GM19467 (cell line): ENCODE measurements at regions not wholly inside any gene's neighbourhood (a gene's known extent, or its start where the extent isn't known, plus 50 kb on each side); places are given as distances from the start of the nearest gene placed in this dataset.
A peak's percentile ranks its signal among the peaks of the same experiment; 100 is the strongest.
"Not testable (repeated sequence)": the region's sequence is repeated elsewhere in the genome, so short reads cannot be mapped to it uniquely, and the experiment has no call there.

Experiments
- ATAC-seq: cut with Tn5 transposase; IDR thresholded peaks from one replicate; pipeline ENCODE4 v1.9.1; 2021; ENCODE audit warnings: mild to moderate bottlenecking, moderate library complexity; ENCODE audit not compliant: unreplicated experiment

- no peak for ATAC-seq
Observed at GRCh38 chr1:55311979-55312378, 96.8 kb upstream of the USP24 start.

- no peak for ATAC-seq
Observed at GRCh38 chr1:55311057-55311641, 96.0 kb upstream of the USP24 start.

DNA sequence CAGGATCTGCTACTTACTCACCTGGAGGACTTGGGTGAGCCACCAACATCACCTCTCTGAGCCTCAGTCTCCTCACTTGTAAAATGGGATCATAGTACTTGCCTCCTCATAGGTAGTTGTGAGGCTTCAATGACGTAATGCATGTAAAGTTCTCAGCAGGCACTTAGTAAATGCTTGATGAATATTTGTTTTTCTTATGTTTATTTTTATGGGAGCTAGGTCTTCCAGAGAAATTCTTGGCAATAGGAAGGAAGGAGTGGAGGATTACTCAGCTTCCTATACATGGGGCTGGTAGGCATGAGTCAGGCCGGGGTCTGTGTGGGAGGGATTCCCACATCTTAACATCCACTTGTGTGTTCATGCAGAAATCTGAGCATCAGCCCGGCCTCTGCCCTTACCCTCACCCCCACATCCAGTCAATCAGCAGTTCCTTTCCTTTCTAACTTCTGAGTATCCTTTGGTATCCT lies 95.4 kb upstream of the USP24 start:
- ATAC-seq: no peak

GRCh38 chr1:55309786-55310504 lies 94.8 kb upstream of the USP24 start:
- no peak for ATAC-seq

GRCh38 chr1:55309053-55309452 lies 93.9 kb upstream of the USP24 start:
- ATAC-seq: no peak

GRCh38 chr1:55305735-55306134 lies 90.6 kb upstream of the USP24 start:
- ATAC-seq: no peak

- ATAC-seq: no peak
Observed at GRCh38 chr1:55304229-55304740, 89.1 kb upstream of the USP24 start.

GRCh38 chr1:55302972-55303371 lies 87.8 kb upstream of the USP24 start:
- ATAC-seq: no peak

DNA sequence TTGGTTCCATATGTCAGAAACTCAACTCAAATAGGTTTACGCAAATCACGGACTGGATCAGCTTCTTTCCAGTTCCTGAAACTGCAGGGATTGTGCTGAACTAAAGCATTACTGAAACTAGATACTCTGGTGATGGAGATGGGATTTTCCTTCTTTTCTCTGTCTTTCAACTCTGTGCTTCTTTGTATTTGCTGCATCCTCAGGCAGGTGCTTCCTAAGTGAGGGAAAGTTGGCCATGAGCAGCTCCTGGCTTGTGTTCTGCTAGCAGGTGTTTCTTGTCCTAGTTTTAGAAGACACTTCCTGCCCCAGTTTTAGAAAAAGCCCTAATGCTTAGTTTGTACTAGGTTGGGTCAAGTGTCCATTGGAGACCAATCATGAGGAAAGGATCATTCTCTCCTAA lies 86.7 kb upstream of the USP24 start:
- ATAC-seq: no peak

DNA sequence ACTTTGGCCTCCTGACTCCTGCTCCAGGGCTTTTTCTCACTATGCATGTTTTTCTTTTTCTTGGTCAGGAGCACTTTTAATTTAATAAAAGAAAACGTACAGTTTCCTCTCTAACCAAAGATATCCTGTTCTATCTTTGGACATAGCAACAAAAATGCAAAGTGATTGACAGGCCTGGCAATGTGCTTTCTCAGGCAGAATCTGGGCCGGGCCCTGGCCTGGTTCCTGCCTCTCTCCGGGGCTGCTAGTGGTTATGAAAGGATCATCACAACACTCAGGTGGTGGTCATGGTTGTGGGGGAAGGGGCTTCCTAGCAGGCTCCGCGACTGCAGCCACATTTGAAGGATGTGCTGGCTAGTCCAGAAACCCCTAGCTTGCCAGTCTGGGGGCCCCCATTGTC lies 85.8 kb upstream of the USP24 start:
- no peak for ATAC-seq

DNA sequence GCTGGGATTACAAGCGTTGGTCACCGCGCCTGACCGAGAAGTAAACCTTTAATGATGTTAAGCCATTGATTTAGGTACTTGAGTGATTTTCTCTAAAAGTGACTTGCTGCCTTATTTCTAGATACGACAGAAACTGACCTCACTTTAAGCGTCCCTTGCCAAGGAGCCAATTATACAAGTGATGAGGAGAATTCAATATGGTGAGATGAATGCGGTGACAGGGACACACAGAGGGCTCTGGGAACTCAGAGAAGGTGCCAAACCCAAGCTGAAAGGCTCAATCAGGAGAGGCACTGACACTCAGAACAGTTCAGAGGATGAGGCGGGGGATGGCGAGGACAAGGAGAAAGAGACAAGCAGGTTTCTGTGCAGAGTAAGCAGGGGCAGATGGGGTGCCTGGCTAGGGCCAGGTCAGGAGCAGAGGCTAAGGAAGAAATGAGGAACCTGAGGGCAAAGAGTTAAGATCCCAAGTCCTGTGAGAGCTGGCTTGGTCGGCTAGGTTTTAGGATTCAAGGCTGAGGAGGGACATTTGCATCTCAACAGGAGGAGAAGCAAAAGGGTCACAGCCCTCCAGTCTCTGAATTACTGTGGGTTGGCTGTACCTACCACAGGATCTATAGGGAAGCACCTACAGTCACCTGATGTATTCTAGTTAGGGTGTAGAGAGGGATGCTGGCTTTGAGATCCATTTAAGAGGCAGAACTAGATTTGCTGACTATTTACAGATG lies 83.2 kb upstream of the USP24 start:
- no peak for ATAC-seq

- not testable (repeated sequence) for ATAC-seq
Observed at GRCh38 chr1:55296247-55296646, 81.1 kb upstream of the USP24 start.

GRCh38 chr1:55289614-55290013 lies 74.5 kb upstream of the USP24 start:
- ATAC-seq: no peak

DNA sequence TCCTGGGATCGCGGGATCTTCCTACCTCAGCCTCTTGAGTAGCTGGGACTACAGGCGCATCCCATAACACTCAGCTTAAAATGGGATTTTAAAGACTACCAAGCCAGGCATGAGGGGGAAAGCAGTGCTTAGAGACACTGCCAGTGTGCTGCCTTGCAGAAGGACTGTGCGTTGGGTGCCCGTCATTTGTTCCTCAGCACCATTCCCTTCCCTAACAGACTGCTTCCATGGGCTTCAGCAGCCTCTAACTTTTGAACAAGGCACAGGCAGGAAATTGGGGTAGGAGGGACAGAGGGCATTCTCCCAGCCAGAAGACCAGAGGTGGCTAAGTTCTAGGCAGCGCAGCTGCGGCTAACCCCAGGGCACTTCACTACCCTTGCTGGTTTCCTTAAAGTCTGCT lies 73.9 kb upstream of the USP24 start:
- ATAC-seq: no peak

DNA sequence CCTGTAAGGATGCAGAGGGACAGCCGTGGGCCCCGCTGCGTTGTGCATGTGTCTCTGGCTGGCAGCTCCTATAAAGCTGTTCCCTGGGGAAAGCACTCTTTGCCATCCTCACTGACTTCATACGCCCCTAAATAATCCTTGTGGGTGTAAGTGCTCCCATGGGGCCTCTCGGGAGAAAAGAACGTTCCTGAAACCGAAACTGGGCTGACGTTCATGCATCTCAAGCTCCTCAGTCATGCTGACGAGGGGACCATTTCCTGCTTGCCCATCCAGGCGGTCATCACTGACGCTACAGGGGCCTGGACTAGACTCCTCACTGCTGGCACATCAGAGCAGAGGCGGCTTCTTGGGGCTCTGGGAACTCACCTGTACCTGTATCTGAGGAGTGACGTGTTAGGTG lies 73.1 kb upstream of the USP24 start:
- peak; percentile 77 for ATAC-seq

- ATAC-seq: peak; percentile 28
Observed at GRCh38 chr1:55287723-55288122, 72.6 kb upstream of the USP24 start.

- ATAC-seq: no peak
Observed at GRCh38 chr1:55286856-55287602, 71.9 kb upstream of the USP24 start.

DNA sequence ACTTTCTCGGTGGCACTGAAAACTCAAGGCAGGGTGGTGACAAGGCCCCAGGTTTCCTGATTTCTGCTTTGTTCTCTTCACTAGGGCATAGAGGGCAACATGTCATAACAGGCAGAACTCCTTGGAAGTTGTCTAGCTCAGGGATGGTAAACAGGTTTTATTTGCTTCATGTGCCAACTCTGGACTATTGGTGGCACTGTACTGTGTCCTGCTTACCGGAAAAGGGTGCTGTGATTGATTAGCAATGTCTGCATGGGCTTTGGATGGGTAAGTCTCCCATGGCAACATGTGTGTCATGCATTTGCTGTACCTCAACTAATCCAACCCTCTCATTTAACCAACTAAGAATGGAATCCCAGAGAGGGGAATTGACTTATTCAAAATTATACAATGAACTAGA lies 70.7 kb upstream of the USP24 start:
- no peak for ATAC-seq

DNA sequence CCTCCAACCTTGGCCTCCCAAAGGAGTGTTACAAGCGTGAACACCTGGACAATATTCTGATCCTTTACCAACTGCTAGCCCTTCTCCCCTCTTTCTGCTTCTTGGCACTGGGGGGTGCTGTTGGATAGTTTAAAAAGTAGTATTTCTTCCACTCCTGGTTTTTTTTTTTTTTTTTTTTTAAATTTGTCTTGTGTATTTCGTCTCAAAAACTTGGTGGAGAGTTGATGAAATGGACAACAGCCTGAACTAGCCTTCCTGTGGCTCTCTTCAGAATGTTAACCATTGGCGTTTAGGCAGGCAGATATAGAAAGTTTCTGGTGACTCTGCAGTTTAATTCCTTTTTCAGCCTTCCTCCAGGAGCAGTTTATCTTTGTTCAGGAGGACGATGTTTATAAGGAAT lies 69.7 kb upstream of the USP24 start:
- no peak for ATAC-seq

DNA sequence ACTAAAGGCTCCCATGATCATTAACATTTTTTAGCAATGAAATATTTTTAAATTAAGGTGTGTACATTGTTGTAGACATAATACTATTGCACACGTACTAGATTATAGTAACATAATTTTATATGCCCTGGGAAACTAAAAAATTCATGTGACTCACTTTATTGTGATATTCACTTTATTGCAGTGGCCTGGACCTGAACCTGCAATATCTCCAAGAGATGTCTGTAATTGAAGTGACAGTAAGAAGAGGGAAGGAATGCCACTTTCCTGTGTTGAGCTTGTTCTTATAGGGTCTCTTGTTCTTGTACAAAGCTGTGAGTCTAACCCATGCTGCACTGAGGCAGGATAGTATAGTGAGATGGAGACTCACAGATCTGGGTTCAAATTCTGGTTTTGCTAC lies 66.9 kb upstream of the USP24 start:
- ATAC-seq: no peak

- ATAC-seq: no peak
Observed at GRCh38 chr1:55280731-55281130, 65.6 kb upstream of the USP24 start.
